ENCODE measurements at regions not wholly inside any gene's neighbourhood (a gene's known extent, or its start where the extent isn't known, plus 50 kb on each side); places are given as distances from the start of the nearest gene placed in this dataset.
"Not testable (repeated sequence)": the region's sequence is repeated elsewhere in the genome, so short reads cannot be mapped to it uniquely, and the experiment has no call there.

DNA sequence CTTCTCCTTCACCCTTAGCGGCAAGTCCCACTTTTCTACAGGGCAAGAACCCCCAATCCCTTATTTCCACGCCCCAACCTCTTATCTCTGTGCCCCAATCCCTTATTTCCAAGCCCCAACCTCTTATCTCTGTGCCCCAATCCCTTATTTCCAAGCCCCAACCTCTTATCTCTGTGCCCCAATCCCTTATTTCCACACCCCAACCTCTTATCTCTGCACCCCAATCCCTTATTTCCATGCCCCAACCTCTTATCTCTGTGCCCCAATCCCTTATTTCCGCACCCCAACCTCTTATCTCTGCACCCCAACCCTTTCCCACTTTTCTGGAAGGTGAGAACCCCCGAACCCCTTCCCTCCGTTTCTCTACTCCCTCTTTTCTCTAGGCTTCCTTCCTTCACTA is 116.1 kb upstream of the GJE1 start:
- not testable (repeated sequence) for DNase-seq

GRCh38 chr6:142015463-142015862 is 117.3 kb upstream of the GJE1 start:
- DNase-seq: not testable (repeated sequence)

- DNase-seq: no peak
These were observed 117.7 kb upstream of the GJE1 start for GRCh38 chr6:142015011-142015410.

DNA sequence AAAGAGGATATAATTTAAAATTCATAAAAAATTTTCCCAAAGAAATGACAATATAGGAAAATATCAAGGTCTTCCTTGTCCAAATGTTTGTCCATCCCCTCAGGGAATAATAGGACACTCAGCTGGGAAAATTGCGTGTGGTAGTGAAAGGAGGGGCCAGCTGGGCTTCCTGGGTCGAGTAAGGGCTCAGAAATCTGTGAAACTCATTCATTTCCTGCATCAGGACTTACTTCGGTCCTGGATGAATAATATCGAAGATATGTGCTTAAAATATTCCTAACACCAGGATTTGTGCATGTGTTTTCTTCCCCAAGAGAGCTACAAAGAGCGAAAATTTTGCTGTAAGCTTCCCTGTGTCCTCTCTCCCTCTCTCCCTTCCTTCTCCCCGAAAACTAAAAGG is 118.2 kb upstream of the GJE1 start:
- no peak for DNase-seq

DNA sequence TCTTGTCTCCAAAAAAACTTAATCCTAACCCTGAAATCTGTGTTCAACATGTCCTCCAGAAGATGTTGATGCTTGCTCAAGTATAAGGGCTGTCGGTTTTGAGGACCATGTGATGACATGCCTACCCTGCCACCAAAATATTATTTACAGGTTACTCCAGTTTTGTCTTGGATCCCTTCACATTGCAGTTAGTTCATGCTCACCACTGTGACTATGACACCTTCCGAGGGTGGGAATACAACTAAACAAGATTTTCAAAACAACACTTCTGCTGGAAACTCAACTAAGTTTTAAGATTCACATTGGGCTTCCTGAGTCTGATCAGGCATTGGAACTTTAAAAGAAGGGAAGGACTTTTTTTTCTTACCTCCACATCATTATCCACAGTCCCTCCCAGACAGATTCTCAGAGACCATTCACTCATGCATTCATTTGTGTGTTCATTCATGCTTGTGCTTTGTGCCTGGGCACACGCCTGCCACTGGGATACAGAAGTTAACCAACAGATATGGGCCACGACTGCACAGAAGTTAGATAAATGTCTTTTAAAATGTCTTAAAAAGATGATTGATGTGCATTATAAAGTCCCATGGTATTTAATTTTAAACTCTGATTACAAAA is 118.7 kb upstream of the GJE1 start:
- DNase-seq: no peak

DNA sequence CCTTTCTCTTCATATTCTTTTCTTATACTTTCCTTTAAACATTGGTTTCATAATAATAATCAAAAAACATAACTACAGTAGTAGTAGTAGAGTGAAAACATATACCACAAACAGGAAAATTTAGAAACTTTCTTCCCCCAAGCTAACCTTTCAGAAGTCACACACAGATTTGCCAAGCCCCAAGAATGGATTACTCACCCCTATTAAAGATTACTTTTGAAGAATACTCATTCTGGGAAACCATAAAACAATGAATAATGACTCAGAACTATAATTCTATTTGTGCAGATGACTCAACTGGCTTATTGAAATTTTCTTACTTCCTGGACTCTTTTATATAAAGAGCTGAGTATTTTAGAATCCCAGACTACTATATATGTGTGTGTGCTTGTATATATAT is 119.4 kb upstream of the GJE1 start:
- no peak for DNase-seq

GRCh38 chr6:142011775-142012174 is 121.0 kb upstream of the GJE1 start:
- no peak for DNase-seq

DNA sequence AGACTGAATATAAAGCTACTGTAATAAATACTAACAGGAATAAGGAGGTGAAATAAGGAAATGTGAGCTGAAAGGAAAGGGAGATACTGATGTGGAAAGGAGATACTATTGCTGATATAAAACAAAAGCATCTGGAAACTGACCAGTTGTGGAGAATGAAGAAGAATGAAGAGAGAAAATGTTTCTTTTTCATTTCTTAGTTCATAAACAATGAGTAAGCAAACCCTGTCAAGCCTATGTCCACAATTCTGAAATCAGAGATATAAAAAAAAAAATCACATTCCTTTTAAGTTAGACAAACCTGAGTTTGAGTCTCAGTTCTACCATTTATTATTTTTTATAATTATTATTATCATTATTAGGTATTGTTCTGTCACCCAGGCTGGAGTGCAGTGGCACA is 121.6 kb upstream of the GJE1 start:
- DNase-seq: no peak

DNA sequence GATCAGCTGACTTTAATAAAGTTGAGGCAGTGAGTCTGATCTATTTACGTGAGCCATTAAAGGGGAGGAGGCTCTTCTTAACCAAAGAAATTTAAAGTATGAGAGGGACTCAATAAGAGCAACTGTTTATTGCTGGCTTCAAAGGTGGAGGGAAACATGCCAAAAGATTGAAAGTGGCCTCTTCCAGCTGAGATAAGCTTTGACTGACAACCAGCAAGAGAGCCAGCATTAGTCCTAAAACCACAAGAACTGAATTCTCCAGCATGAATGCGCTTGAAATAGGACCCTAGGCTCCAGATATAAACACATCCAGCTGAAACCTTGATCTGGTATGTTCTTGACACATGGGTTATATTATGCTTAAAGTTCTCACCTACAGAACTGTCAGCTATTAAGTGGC is 123.1 kb upstream of the GJE1 start:
- no peak for DNase-seq

DNA sequence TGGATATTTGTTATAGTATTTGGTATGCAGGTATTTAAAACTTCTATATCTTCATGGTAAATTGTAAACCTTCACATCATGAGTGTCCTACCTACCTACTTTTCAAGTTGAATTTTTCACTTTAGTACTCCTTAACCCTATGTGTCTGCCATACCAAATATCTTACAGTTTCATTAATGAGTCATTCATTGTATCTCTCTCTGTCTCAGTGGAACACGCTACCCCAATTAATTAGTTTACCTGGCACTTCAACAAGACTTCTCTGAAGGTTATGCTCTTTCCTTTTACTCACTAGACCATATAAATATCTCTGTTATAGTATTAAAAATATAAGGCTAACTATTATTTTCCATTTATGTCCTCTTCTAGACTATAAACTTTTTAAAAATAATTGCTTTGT is 123.9 kb upstream of the GJE1 start:
- no peak for DNase-seq

DNA sequence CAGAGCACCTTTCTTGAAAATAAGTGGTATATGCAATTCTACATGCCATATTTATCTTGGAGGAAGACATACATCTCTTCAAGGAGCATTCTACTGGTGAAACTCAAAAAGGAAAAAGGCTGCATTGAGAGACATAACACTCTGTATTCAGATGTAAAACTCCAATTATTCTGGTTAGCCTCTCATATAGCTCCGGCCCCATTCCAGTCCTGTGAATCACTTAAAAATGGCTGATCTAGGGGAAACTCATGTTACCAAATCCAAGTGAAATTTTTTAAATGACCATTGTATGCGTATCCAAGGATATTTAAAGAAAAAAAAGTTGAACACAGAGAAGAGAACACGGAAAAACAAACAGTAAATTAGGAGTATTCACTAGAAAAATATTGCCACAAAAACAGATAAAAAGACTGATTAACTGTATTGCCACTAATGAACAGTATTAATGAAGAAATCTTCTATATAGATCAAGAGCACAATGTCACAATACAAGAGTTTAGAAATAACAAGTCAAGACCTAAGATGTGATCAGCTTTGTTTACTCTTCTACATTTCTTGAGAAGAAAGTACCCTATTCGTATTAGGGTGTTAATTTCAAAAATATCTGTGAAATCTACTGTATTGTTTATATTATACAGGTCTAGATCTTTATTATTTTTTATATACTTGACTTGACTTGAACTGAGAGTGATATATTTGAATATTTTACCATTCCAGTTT is 124.5 kb upstream of the GJE1 start:
- no peak for DNase-seq

DNA sequence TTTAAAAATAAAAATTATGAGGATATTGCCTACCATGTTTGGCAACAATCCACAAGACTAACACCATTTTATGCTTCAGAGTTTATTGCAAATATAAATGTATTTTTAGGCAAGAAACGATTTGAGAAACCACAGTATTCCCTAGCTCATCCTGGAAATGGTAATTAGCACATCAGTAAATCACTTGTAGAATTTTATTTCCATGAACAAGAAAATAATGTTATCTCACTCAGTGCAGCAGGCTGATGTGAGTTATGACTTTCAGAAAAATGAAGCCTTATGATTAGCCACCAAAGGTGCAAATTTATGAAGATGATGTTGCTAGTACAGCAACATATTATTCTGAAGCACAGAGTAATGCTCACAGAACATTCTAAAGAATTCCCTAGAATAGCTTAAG is 127.7 kb upstream of the GJE1 start:
- DNase-seq: no peak

- DNase-seq: no peak
These were observed 129.8 kb upstream of the GJE1 start for GRCh38 chr6:142002825-142003405.

- DNase-seq: no peak
These were observed 135.9 kb upstream of the GJE1 start for GRCh38 chr6:141996823-141997222.

DNA sequence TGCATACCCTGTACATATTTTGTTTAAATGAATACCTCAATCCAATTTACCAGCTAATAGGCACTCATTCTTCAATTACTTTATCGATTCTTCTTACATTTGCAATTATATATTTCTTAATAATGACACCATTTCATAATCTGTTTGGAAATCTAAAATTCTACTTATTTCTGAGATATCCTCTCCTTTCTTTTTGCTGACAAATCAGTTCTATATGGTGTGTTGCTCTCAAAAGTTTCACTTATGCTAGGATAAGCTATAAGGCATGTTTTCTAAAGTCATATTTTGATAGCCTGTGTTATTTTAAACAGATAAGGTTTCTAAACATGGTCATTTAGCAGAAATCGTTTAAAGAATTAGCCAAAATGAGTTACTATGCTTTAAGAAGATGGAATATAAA is 140.6 kb upstream of the GJE1 start:
- DNase-seq: no peak

DNA sequence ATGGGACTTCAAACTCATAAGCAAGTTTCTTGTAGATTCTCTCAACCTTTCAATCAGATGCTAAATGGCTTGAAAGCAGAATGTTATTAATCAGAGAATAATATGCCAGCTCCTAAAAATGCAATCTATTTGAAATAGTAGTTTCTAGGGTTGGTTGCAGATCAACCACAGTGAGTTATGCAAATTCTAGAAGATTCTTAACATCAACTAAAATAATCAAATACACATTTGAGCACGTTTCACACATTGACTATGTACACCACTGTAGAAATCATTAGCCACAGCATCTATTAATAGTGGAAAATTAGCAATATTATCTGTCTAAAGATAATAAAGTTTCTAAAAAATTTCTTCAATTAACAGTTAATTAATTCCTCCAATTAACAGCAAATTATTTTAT is 141.9 kb upstream of the GJE1 start:
- DNase-seq: no peak

GRCh38 chr6:141989706-141989959 is 143.1 kb upstream of the GJE1 start:
- no peak for DNase-seq

DNA sequence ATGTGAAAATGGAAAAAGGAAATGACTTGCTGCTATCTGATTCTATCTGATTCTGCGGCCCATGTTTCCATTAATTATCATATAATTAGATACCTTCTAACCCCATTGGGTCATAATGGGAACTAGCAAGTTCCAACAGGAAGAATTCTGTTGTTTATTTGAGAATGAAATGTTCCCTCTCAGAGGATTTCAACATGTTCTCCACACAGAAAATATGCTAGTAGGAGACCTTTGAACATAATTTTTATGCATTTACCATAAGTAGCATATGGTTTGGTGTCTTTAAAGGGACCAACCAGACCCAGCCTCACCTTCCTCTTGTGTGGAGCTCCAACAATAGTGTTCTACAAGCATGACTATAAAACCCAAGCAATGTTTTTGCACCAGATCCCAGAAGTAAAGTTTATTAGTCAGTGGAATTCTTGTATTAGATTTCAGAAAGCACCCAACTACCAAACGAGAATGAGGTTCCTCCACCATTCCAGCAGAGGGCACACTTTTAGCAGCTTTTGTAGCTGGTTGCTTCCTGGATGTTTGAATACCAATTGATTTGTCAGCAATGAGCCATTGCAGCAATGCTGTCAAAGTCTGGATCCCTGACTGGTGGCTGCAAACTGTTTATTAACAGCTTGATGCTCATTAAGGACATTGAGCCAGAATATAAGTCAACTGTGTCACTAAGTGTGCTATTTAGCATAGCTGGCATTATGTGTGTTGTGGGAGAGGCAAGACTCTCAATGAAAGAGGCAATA is 143.6 kb upstream of the GJE1 start:
- peak; percentile 39 for DNase-seq

DNA sequence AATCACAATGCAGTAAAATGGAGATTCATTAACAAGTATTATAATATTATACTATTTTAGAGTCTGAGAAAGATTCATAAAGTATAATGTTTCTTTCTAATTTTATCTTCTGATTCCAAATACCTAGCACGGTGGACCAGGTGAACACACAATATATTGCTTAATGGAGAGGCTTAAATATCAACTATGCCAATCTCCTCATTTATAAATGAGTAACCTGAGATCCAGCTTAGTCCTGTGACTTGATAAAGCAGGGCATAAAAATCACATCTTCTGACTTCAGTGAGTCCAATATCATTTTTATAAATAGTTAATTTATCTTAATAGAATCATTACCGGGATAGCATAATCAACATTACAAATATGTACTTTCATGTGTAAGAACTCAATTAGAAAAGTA is 144.4 kb upstream of the GJE1 start:
- no peak for DNase-seq

DNA sequence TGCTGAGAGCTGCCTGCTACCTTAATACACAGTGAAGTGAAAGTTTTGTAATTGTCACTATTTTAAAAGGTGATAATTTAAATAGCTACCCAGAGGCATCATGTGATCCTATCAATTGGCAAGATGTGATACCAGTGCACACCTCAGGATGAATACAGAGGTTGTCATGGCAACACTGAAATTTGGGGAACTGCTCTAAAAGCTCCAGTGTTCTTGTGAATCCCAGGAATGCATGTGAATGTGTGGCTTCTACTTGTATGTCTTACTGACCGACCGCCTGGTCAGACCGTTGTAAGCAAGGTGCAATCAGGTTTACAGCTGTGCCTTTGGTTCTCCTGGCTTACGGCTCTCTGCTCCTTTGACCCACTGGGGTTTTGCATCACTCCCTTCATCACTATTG is 146.3 kb upstream of the GJE1 start:
- no peak for DNase-seq

DNA sequence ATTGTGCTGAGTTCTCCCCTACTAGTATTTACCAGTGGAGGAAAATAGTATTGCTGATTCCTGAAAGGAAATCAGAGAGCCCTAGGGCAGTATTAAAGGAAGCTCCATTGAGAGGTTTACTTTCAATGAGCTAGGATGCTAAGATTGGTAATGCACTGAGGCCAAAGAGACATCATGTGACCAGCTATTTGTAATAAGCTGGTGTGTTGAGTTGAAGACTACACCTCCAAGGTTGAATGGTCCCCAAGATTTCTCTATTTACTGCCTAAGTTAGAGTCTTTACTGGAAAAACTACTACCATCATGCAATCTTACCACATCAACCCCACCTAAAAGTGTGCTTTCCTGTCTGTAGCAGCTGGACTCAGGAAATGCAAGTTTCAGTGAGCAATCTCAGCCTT is 151.5 kb upstream of the GJE1 start:
- DNase-seq: no peak

- no peak for DNase-seq
These were observed 154.9 kb upstream of the GJE1 start for GRCh38 chr6:141977782-141978181.

GRCh38 chr6:141976994-141977393 is 155.7 kb upstream of the GJE1 start:
- DNase-seq: no peak

DNA sequence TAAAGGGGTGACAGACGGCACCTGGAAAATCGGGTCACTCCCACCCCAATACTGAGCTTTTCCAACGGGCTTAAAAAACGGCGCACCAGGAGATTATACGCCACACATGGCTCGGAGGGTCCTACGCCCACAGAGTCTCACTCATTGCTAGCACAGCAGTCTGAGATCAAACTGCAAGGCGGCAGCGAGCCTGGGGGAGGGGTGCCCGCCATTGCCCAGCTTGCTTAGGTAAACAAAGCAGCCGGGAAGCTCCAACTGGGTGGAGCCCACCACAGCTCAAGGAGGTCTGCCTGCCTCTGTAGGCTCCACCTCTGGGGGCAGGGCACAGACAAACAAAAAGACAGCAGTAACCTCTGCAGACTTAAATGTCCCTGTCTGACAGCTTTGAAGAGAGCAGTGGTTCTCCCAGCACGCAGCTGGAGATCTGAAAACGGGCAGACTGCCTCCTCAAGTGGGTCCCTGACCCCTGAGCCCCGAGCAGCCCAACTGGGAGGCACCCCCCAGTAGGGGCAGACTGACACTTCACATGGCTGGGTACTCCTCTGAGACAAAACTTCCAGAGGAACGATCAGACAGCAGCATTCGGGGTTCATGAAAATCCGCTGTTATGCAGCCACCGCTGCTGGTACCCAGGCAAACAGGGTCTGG is 162.8 kb upstream of the GJE1 start:
- DNase-seq: peak; percentile 1

Measured in NCI-H345 (cell line).